Mesenchymal stem cell (in vitro differentiated cells and primary cell): ENCODE measurements at regions not wholly inside any gene's neighbourhood (a gene's known extent, or its start where the extent isn't known, plus 50 kb on each side); places are given as distances from the start of the nearest gene placed in this dataset.

ENCODE experiments used
- DNase-seq: peaks from one replicate; pipeline ENCODE4 v3.0.0-alpha.2; 2013
- H2AFZ ChIP-seq: one replicate; pipeline ENCODE4 v1.6.1; 2013; ENCODE audit warnings: low read depth, mild to moderate bottlenecking, control low read depth, inconsistent platforms, low read length, moderate library complexity
- H2AK5ac ChIP-seq: 2 replicates; pipeline ENCODE4 v1.6.1; 2013; ENCODE audit warnings: low read length, moderate library complexity, mild to moderate bottlenecking, inconsistent platforms; ENCODE audit not compliant: severe bottlenecking
- H2BK120ac ChIP-seq: one replicate; pipeline ENCODE4 v1.6.1; 2013; ENCODE audit warnings: low read depth, mild to moderate bottlenecking, inconsistent platforms, low read length, moderate library complexity
- H2BK12ac ChIP-seq, 2 experiments: one replicate each; pipeline ENCODE4 v1.6.1; 2013; ENCODE audit warnings: inconsistent platforms in 2 of 2, low read length in 2 of 2, mild to moderate bottlenecking in 2 of 2, moderate library complexity in 2 of 2, control low read depth in 1 of 2
- H2BK15ac ChIP-seq: one replicate; pipeline ENCODE4 v1.6.1; 2013; ENCODE audit warnings: mild to moderate bottlenecking, low read depth, inconsistent platforms; ENCODE audit not compliant: poor library complexity, severe bottlenecking
- H2BK5ac ChIP-seq: 2 replicates; pipeline ENCODE4 v1.6.1; 2013; ENCODE audit warnings: low read depth, mild to moderate bottlenecking, low read length, control low read depth, inconsistent platforms; ENCODE audit not compliant: poor library complexity, severe bottlenecking
- H3K14ac ChIP-seq, 2 experiments: one replicate each; pipeline ENCODE4 v1.6.1; 2013; ENCODE audit warnings: inconsistent platforms in 2 of 2, low read length in 2 of 2, control low read depth in 1 of 2, mild to moderate bottlenecking in 1 of 2, moderate library complexity in 1 of 2
- H3K18ac ChIP-seq, 2 experiments: one replicate each; pipeline ENCODE4 v1.6.1; 2013; ENCODE audit warnings: inconsistent platforms in 2 of 2, low read length in 2 of 2, control low read depth in 1 of 2, low read depth in 1 of 2, mild to moderate bottlenecking in 1 of 2
- H3K23ac ChIP-seq, 2 experiments: one replicate each; pipeline ENCODE4 v1.6.1; 2013; ENCODE audit warnings: inconsistent platforms in 2 of 2, low read length in 2 of 2, mild to moderate bottlenecking in 2 of 2, moderate library complexity in 2 of 2, control low read depth in 1 of 2
- H3K27ac ChIP-seq: 2 replicates; pipeline ENCODE4 v1.5.1; 2013; ENCODE audit warnings: mild to moderate bottlenecking, moderate library complexity, low read length, control low read depth, inconsistent platforms; ENCODE audit not compliant: poor library complexity, severe bottlenecking
- H3K27me3 ChIP-seq, 2 experiments: 2 replicates each; pipeline versions ENCODE4 v1.6.1 to v1.7.0; 2013; ENCODE audit warnings: low read length in 2 of 2, mild to moderate bottlenecking in 2 of 2, moderate library complexity in 2 of 2, control low read depth in 1 of 2, inconsistent platforms in 1 of 2; ENCODE audit not compliant: control insufficient read depth in 1 of 2, insufficient read depth in 1 of 2
- H3K36me3 ChIP-seq, 2 experiments: 2 replicates each; pipeline versions ENCODE4 v1.6.1 to v1.7.0; 2013; ENCODE audit warnings: low read length in 2 of 2, control low read depth in 1 of 2, inconsistent platforms in 1 of 2, low read depth in 1 of 2, mild to moderate bottlenecking in 1 of 2; ENCODE audit not compliant: insufficient read depth in 2 of 2, control insufficient read depth in 1 of 2
- H3K4ac ChIP-seq, 2 experiments: one replicate each; pipeline ENCODE4 v1.6.1; 2013; ENCODE audit warnings: inconsistent platforms in 2 of 2, low read length in 2 of 2, mild to moderate bottlenecking in 2 of 2, moderate library complexity in 2 of 2, control low read depth in 1 of 2, low read depth in 1 of 2
- H3K4me1 ChIP-seq: 2 replicates; pipeline ENCODE4 v1.6.1; 2013; ENCODE audit warnings: low read depth, low read length, control low read depth; ENCODE audit not compliant: control insufficient read depth, insufficient read depth
- H3K4me2 ChIP-seq: 2 replicates; pipeline ENCODE4 v1.6.1; 2013; ENCODE audit warnings: low read length, mild to moderate bottlenecking, inconsistent platforms; ENCODE audit not compliant: poor library complexity, severe bottlenecking
- H3K4me3 ChIP-seq, 2 experiments: 2 replicates each; pipeline versions ENCODE4 v1.5.1 to v1.7.0; 2013; ENCODE audit warnings: low read length in 2 of 2, mild to moderate bottlenecking in 2 of 2, control low read depth in 1 of 2, low read depth in 1 of 2; ENCODE audit not compliant: insufficient read depth in 1 of 2
- H3K79me1 ChIP-seq: replicated peaks from 2 replicates; pipeline ENCODE4 v1.6.1; 2013; ENCODE audit warnings: mild to moderate bottlenecking, control low read depth, low read length, inconsistent platforms; ENCODE audit not compliant: poor library complexity, severe bottlenecking
- H3K9ac ChIP-seq: 2 replicates; pipeline ENCODE4 v1.7.0; 2013; ENCODE audit warnings: mild to moderate bottlenecking, low read length, moderate library complexity
- H3K9me3 ChIP-seq: 2 replicates; pipeline ENCODE4 v1.7.0; 2013; ENCODE audit warnings: mild to moderate bottlenecking, low read length; ENCODE audit not compliant: control insufficient read depth
- H4K8ac ChIP-seq: one replicate; pipeline ENCODE4 v1.6.1; 2013; ENCODE audit warnings: inconsistent platforms, mild to moderate bottlenecking, low read length, moderate library complexity
- H4K91ac ChIP-seq: one replicate; pipeline ENCODE4 v1.6.1; 2013; ENCODE audit warnings: mild to moderate bottlenecking, low read length, inconsistent platforms
- WGBS: methylation state at CpG from one replicate; pipeline ENCODE4 v1.1.7; 2013; ENCODE audit warnings: mixed read lengths; 5-methylcytosine and 5-hydroxymethylcytosine counted together

GRCh38 chr6:97469451-97469850 lies 186.4 kb upstream of the MMS22L start:
- no peak overlapping the region for H2AFZ ChIP-seq
- H3K27me3 ChIP-seq: no peaks in the 10 kb centered on the region
- no peak overlapping the region for H3K14ac ChIP-seq
- H2AK5ac ChIP-seq: no peak overlapping the region
- H3K27ac ChIP-seq: no peak overlapping the region
- no peak overlapping the region for H2BK15ac ChIP-seq
- no peak overlapping the region for H3K18ac ChIP-seq
- no peak overlapping the region for H2BK120ac ChIP-seq
- H3K79me1 ChIP-seq: no peaks in the 10 kb centered on the region
- H3K4ac ChIP-seq: no peak overlapping the region
- no peak for DNase-seq
- no peak overlapping the region for H2BK5ac ChIP-seq
- H3K23ac ChIP-seq: no peak overlapping the region
- H3K4me3 ChIP-seq: no peak overlapping the region
- H2BK12ac ChIP-seq: no peak overlapping the region
- H4K91ac ChIP-seq: no peak overlapping the region
- H3K9ac ChIP-seq: no peak overlapping the region
- no peaks in the 10 kb centered on the region for H3K36me3 ChIP-seq
- H3K4me2 ChIP-seq: no peak overlapping the region
- no peak overlapping the region for H4K8ac ChIP-seq
- H3K9me3 ChIP-seq: no peaks in the 10 kb centered on the region
- WGBS: 72% methylated on average over 1 of the region's 1 CpG
- no peaks in the 10 kb centered on the region for H3K4me1 ChIP-seq

DNA sequence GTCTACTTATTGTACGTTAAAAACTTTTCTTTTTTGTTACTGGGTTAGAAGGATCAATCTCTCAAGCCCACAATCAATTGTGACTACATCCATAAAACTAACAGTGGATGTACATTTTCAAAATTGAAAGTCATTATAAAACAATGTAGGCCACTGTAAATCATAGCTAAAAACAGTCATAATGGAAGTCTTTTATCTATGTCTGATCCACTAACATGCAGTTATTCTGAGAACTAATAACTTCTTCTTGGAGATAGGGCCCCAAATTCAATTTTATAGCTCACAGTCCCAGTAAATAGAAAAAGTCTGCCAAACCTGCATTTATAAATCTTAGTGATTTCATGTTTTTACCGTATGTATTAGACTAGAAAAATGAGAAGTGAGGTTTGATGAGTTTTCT lies 187.3 kb upstream of the MMS22L start:
- Histone ChIP-seq H3K9me3 (no peaks in the 10 kb centered on the region), H3K18ac (no peak overlapping the region), H4K8ac (no peak overlapping the region), H3K9ac (no peak overlapping the region), H3K4me3 (no peak overlapping the region), H3K4me1 (no peaks in the 10 kb centered on the region), H3K27me3 (no peaks in the 10 kb centered on the region), H2BK15ac (no peak overlapping the region), H3K27ac (no peak overlapping the region), H3K36me3 (no peaks in the 10 kb centered on the region), H3K4me2 (no peak overlapping the region), H2AK5ac (no peak overlapping the region), H2BK120ac (no peak overlapping the region), H2AFZ (no peak overlapping the region), H3K79me1 (no peaks in the 10 kb centered on the region), H3K4ac (no peak overlapping the region), H2BK5ac (no peak overlapping the region), H4K91ac (no peak overlapping the region), H3K23ac (no peak overlapping the region), H2BK12ac (no peak overlapping the region), H3K14ac (no peak overlapping the region)
- DNase-seq: no peak
- no CpG with 5 or more reads among the region's 2 CpGs for WGBS

GRCh38 chr6:97473979-97474378 lies 191.0 kb upstream of the MMS22L start:
- Histone ChIP-seq H3K23ac (no peak overlapping the region), H2BK12ac (no peak overlapping the region), H3K4me2 (no peak overlapping the region), H3K36me3 (no peaks in the 10 kb centered on the region), H3K27ac (no peak overlapping the region), H3K9ac (no peak overlapping the region), H3K4me3 (no peak overlapping the region), H3K9me3 (peaks cover 3% of the 10 kb centered on the region), H3K79me1 (no peaks in the 10 kb centered on the region), H4K91ac (no peak overlapping the region), H3K18ac (no peak overlapping the region), H2AK5ac (no peak overlapping the region), H2BK15ac (no peak overlapping the region), H3K4ac (no peak overlapping the region), H4K8ac (no peak overlapping the region), H3K4me1 (no peaks in the 10 kb centered on the region), H3K27me3 (no peaks in the 10 kb centered on the region), H2BK5ac (no peak overlapping the region), H2BK120ac (no peak overlapping the region), H2AFZ (no peak overlapping the region), H3K14ac (no peak overlapping the region)
- WGBS: 100% methylated on average over 1 of the region's 4 CpGs
- DNase-seq: no peak

DNA sequence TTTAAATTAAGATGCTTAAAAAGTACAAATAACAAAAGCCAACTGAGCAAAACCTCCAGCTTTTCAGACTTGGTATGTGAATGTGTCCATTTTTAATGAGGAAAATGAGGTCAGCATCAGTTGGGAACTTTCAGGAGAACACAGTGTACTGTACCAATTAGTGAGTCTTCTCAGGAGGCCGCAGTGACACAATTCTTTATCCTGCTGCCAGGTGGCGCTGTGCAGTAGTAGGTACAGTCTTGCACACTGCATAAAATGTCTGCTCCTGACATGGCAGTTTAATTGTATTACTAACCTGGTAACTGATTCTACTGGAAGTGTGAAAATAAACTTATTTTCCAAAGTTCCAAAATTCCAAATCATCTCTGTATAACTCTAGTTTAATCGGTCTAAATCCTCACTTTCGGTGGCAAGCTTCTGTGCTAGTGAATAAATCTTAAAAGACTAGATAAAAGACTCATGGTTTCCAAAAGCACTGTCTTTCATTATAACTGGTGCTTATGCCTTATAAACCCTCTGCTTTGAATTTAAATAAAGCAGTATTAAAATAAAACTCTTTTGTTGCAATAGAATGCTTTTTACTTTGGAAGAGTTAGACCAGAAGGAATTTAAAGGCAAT lies 214.8 kb upstream of the MMS22L start:
- DNase-seq: peak; percentile 66
- Histone ChIP-seq H2BK15ac (no peak overlapping the region), H3K18ac (no peak overlapping the region), H3K23ac (no peak overlapping the region), H2AFZ (no peak overlapping the region), H2AK5ac (no peak overlapping the region), H3K36me3 (no peaks in the 10 kb centered on the region), H3K79me1 (no peaks in the 10 kb centered on the region), H3K9me3 (no peaks in the 10 kb centered on the region), H2BK12ac (no peak overlapping the region), H4K8ac (no peak overlapping the region), H3K9ac (no peak overlapping the region), H3K4me1 (no peaks in the 10 kb centered on the region), H3K4me2 (no peak overlapping the region), H2BK120ac (no peak overlapping the region), H3K14ac (no peak overlapping the region), H4K91ac (no peak overlapping the region), H3K4ac (no peak overlapping the region), H2BK5ac (no peak overlapping the region), H3K4me3 (no peak overlapping the region), H3K27ac (no peak overlapping the region), H3K27me3 (no peaks in the 10 kb centered on the region)
- WGBS: 36% methylated on average over 4 of the region's 4 CpGs
